ENCODE measurements at regions not wholly inside any gene's neighbourhood (a gene's known extent, or its start where the extent isn't known, plus 50 kb on each side); places are given as distances from the start of the nearest gene placed in this dataset.
A peak's percentile ranks its signal among the peaks of the same experiment; 100 is the strongest.
"Not testable (repeated sequence)": the region's sequence is repeated elsewhere in the genome, so short reads cannot be mapped to it uniquely, and the experiment has no call there.

DNA sequence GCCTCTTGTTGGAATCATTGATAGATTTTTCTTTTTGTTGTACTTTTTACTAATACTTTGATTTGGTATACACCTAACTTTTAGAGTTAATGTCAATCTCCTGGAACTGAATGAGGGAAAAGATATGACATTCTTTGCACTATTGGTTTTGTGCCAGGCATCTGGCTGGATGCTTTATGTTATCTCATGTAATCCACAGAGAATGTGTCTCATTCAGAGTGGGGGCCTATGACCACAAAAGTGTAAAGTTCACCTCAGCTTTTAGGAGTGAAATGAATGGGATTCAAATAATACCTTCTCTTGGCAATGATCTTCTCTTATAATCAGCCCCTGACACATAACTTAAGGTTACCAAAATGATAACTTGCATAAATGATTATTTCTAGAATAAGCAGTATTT, 329.1 kb upstream of the ROPN1 start:
- no peak for DNase-seq

DNA sequence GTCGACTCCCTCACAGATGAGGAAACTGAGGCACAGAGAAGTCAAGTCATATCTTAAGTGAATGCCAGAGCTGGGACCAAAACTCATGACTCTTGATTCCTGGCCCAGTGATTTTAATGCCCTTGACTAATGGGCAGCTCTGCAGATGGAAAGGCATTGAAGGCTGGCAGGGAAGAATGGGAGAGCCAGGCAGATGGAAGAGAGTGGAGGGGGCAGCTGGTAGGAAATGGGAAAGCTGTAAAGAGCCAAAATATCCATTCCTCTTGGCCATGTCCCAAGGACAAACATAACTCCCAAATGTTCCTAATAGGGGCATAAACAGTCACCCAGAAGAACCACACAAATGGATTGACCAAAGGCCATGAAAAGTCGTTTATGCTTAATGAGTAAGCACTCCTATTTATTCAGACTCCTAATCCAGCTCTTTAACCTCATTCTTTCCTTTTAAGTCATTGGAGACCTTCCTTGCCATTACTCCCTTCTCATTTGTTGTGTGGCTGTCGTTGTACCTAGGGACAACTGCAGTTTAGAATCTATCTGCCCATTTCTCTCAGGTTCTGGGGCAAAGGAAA, 330.5 kb upstream of the ROPN1 start:
- no peak for DNase-seq

DNA sequence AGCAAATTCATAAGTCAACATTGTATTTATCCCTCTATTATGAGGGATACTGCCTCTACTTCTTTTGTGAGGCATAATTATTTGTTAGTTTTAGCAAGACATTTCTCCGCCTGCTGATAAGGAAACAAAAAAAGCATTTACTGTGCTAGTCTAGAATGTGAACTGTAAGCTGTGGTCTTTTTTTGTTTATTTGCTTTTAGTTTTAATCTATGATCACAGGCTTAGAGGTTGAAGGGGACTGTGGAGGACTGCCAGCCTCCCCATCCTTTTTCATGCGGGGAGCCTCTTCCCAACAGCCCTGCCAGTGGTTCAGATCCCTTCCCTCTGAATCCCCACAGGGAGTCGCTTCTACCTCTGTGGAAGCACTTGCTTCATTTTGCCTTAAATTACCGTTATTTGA, 331.0 kb upstream of the ROPN1 start:
- DNase-seq: no peak

DNA sequence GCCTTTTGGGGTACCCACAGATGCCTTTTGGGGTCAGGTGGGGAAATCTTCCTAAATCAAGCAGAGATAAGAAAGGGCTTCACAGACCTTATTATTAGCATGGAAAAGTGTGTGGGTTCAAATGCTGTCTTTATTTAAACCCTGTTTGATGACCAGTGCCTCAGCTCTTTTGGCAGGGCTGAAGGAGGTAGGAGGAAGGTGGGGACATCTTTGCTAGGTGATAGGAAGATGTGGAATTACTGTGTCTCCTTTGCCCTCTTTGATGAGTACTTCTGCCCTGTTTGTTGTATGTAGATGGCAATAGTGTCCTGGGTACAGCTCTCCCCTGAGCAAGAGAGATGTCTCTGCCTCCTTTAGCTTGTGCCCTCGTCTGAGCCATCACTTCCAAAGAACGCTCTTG, 333.3 kb upstream of the ROPN1 start:
- DNase-seq: no peak

DNA sequence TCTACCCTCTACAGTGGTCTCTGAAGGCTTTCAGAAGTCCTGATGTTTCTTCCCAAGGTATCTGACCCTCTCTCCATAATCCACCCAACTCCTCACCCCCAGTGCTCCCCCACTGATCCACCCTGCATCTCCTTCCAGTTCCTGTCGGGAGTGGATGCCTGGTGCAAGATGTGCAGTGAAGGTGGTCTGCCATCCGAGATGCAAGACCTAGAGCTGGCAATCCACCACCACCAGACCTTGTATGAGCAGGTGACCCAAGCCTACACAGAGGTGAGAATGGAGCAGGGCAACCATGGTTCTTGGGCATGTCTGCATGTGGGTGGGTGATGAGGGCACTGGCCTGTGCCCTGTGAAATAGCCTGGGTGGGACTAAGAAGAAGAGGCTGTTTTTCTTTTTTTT, 337.8 kb upstream of the ROPN1 start:
- no peak for DNase-seq

DNA sequence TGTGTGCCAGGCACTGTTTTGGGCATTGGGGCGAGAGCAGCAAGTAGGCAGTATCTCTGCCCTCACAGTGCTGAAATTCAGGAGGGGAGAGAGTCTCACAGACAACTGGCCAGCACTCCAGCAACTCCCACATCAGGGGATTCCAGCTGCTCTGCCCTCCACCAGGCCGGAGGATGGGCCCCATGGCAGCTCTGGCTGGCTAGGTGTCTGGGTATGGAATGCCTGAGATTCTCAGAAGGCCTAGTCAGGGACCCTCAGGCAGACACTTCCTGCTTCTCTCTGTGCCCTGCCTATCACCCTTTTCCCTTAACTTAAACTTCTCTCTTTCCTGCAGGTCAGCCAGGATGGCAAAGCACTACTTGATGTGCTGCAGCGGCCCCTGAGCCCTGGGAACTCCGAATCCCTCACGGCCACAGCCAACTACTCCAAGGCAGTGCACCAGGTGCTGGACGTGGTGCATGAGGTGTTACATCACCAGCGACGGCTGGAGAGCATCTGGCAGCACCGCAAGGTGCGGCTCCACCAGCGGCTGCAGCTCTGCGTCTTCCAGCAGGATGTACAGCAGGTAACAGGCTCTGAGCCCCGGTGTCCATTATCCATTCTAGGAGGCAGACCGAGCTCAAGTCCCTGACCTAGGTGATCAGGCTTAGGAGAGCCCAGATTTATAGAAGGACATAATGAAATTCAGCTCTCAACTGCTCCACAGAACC, 342.2 kb upstream of the ROPN1 start:
- DNase-seq: no peak

DNA sequence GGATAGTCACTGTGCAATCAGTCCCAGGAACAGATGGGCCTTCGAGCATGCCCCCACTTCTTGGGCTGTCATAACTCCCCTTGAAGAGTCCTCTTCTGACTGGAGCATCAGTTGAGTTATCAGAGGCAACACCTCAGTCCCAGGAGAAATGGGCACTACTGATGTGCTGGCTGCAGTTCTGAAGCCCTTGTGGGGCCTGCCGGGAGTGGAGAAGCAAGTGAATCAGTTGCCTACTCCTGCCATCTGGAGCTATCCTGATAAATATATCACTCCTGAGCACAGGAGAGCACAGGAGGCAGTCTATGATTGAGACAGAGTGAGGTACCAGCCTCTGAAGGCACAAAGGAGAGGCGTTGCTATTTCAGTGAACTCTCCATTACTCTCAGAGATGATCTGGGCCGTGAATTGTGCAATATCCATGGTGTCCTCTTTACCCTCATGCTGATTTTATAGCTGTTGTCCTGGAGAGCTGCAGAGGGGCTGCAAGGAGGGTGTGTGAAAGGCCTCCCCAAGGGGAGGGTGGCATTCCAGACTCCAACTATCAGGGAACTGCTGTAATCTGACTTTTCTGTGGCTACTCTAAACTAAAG, 344.2 kb upstream of the ROPN1 start:
- DNase-seq: no peak

DNA sequence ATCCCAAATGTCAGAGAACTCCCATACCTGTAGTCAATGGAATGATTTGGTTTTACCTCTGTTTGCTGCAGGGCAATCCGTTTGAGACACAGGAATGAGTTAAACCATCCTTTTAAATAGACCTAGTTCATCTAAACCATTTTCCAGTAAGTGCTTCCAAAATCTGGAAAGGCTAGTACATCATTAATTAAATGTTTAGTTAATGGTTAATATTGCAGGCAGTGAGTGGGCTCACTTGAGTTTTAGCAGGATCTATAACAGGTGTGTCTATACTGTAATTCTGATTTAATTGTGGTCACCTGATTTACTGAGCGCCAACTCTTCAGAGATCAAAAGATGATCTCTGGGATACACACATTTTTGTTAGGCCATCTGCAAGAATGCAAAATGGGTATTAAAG, 353.9 kb upstream of the ROPN1 start:
- no peak for DNase-seq

DNA sequence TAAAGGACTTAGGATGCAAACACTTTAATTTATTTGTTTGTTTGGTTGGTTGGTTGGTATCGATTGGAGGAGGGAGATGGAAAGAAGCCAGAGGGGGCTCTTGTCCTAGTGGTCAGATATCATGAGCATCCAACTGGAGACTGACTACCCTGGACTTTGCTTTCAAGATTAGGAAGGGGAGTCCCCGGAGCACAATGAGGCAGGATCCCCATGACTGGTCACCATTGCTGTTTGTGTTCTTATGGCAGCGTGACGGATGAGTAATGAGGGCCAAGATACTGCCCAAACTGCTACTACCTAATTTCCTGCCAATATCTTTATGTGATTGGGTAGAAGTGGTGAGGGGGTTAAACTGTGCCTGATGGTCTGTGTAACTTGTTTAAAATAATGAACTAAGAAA, 354.6 kb upstream of the ROPN1 start:
- DNase-seq: no peak

DNA sequence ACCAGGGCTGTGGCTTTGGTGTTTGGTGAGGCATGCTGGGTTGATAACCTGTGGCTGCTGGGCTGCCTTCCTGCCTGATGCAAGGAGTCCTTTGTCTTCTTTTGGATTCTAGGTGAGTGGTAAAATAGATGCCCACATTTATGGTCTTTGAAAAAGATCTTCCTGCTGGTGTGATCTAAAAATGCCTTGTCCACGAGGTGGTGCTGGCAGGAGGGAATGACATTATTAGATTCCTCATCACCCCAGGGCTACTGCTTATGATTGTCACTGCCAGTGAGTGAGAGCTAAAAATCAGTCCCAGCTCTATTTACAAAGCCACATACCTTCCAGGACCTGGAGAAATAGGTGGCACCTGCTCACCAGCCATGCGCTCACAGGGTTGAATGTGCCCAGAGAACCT, 355.5 kb upstream of the ROPN1 start:
- no peak for DNase-seq

DNA sequence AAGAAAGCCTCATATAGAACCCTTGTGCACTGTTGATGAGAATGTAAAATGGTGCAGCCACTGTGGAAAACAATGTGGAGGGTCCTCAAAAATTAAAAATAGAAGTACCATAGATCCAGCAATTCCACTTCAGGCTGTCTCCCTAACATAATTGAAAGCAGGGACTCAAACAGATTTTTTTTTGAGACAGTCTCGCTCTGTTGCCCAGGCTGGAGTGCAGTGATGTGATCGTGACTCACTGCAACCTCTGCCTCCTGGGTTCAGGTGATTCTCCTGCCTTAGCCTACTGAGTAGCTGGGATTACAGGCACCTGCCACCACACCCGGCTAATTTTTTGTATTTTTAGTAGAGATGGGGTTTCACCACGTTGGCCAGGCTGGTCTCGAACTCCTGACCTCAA, 356.6 kb upstream of the ROPN1 start:
- not testable (repeated sequence) for DNase-seq

DNA sequence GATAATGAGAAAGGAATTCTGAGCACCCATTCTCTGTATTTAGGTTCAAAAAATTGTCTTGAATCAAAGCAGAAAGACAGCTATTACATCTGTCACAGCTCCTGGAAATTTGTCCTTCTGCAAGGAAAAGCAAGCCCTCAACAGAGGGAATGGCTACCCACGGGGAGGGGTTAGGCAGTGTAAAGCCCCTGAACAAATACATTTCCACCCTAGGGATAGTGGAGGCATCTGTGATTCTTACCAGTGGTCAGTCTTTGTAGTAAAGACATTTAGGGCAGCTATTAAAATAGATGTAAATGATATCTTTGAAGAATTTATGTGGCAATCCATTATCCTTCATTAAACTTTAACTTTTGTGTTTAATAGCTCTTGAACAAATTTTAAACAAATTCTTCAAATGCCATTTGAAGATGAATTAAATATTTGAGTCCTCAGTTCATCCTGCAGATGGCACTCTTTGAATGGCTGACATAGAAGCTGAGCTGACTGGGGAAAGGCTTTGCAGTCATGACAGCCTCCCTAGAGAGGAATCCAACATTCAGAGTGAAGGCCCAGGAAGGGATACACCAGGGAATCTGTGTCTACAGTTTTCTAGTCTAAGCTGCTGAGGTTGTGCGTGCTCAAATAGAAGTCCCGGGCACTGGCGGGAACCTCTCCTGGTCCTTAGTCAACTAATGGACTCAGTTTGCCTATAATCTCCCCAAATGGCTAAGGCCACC, 359.7 kb upstream of the ROPN1 start:
- peak; percentile 36 for DNase-seq

DNA sequence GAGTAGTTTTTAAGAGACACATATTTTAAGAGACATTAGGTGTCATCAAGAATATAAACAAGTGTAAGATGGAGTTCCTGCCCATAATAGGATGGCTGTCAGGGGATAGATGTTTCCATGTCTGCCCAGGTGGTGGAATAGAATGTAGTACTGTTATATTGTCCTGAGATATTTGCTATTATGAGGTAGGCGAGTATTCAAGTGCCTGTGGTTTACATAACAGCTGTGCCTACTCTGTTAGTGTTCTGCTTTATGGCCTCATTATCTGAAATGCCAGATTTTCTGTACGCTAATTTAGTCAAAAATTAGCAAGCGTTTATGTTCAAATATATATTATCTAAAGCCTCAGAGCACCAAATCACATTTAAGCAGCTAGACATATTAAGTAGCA, 360.2 kb upstream of the ROPN1 start:
- no peak for DNase-seq

DNA sequence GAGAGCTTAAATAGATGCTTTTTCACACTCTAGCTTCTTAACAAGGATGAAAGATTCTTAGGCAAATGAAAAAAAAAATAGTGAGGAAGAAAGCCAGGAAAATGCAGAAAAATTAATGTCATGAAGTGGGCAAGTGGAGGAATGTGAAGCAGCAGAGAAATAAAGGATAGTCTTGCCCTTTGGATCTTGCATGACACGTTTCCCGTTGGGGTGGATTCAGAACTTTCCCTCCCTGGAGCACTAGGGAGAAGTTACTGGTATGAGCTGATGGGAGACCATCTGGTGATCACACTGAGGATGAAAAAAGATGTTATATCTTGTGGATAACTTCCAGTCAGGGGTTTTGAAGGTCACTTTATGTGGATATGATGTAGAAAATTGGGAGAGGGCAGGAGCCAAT, 361.8 kb upstream of the ROPN1 start:
- DNase-seq: no peak

DNA sequence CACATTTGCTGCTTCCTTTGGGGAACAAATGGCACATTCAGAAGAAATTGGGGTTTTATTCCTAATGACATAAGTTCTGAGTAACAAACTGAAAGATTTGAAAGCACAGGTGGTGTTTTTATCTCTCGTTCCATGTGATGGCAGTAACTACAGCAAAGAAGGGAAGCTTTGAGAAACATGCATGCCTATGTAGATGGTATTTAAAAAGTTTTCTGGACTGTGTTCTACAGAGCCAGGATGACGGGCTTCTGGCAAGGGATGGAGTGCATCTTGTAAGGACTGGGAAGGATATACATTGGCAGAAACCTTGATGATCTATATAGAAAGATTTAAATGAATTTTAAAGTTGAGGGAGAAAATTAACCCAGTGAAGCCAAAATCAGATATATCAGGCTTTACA, 362.2 kb upstream of the ROPN1 start:
- DNase-seq: no peak

DNA sequence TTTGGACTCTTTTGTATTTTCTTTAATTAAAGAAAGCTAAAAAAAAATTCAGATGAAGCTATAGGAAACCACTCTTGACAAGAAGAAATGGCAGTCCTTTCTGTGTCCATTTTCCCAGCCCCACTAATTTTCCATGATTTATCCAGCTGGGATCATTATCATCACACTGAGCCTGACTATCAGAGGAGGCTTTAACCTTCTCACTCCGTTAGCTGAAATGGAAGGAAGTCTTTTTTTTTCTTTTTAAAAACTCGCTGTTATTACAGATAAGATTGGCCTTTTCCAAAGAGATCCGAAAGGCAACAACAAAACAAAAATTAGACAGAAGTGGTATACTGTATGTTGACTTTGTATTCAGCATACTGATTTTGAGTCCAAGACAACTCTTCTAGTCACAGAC, 366.2 kb upstream of the ROPN1 start:
- no peak for DNase-seq

DNA sequence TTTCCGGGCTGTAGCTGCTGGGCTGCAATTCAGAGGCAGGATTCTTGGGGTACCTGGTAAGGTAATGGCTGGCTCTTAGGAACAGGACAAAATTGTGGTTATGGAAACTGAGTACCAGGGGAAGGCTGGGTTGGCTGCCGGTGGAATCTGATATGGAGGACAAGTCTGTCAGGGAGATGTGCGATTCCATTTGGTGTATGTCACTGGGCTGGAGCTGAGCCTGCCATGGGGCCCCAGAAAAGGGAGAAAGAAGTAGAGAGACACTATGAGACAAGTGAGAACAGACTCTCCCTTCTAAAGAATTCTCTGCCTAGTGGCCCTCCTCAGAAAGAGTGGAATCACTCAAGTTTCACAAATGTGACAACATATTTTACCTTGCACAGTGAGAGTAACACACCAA, 368.2 kb upstream of the ROPN1 start:
- DNase-seq: peak; percentile 34

DNA sequence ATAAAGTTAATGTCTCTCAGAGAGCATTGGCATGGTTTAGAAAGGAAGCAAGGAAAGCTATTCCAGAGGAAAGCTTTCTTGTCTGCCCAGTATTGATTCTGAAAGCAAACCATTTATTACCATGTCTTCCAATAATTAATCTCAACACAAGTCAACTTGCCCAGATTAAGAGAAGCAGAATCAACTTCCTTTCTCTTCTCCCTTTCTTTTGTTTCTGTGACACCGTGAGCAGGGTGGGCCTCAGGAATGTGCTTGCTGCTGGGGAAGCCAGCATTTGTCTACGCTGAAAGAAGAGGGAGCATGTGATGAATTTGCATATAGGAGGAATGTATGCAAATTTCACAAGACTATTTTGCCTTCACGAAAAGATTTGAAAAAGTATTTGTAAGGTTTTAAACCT, 368.6 kb upstream of the ROPN1 start:
- peak; percentile 9 for DNase-seq

DNA sequence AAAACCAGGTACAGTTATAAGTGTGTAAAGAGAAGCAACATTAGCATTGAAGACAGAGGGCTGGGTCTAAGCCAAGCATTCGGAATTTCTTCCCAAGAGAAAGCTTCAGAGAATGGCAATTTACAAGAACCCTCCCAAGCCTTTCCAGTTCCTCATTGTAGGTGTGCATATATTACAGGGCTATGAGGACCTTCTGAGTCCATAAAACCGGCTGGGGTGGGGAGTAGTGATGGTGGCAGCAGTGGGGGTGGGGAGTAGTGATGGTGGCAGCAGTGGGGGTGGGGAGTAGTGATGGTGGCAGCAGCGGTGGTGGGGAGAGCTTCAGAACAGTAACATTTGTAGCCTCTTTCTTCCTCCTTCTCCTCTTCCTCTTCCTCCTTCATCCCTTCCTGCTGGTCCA, 368.7 kb upstream of the UMPS start:
- no peak for DNase-seq

DNA sequence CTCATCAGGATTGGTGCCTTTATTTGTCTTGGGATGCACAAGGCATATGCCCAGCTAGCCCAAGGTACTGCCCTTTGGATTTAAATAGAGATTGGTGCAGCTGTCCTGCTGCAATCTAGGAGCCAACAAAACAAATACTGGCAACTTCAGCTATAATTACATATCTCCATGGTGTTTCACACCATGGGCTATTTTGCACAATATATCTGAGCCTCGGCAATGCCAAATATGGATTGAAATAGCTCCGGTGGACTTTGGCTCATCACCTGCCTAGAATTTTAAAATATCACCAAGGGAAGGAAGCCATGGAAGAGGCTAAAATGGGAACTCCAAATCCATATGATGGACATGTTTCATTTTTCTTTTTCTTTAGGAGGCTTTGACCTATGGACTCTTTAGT, 367.8 kb upstream of the UMPS start:
- DNase-seq: no peak

DNA sequence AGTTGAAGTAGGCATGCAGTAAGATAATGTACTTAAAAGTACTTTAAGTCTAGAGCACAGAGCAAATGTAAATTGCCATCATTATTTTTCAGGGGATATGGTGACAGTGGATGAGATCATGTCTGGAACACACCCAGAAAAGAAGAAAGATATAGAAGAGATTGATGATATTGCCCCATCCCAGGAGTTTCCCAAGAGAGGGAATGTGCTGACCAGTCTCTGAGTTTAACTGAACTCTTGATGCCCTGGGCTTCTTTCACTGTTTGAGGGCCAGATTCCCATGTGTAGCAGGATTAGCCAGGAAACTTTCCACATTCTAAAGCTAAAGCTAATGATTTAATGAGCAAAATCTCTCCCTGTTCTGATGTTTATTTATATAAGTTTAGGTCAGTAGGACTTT, 366.8 kb upstream of the UMPS start:
- DNase-seq: peak; percentile 27

DNA sequence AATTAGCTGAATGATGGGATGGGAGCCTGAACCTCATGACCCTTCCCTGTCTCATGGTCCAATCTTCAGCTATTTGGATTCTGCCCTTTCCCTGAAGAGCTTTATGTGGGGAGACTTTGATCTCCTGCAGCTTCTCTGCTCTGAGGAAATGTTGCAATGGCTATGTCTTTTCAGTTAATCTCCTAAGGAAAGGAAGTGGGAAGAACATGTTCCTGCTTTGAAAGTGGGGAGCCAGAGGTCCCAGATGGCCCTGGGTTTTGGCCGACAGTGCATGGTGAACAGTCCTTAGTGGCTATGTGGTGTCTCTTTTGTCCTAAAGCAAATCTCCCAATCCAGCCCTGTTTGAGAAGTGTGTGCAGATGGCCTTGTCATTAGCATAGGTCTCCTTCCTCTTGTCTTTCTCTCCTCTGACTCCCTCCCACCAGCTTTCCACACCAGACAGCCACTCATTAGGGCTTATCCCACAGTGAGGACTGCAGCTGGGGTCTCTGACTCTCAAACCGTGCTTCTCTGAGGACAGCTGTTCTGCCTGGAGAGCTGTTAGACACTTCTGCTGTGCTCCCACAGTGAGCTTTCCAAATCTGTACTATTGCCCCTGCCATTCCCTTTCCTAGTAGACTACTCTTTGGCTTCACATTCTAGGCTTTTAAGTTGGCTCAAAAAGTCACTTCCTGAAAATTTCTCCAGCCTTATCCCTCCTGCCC, 365.8 kb upstream of the UMPS start:
- no peak for DNase-seq

DNA sequence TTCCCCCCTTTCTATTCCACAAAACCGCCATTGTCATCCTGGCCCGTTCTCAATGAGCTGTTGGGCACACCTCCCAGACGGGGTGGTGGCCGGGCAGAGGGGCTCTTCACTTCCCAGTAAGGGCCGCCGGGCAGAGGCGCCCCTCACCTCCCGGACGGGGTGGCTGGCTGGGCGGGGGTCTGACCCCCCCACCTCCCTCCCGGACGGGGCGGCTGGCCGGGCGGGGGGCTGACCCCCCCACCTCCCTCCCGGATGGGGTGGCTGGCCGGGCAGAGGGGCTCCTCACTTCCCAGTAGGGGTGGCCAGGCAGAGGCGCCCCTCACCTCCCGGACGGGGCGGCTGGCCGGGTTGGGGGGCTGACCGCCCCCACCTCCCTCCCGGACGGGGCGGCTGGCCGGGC, 363.6 kb upstream of the UMPS start:
- not testable (repeated sequence) for DNase-seq
